ENCODE measurements at regions not wholly inside any gene's neighbourhood (a gene's known extent, or its start where the extent isn't known, plus 50 kb on each side); places are given as distances from the start of the nearest gene placed in this dataset.
"Not testable (repeated sequence)": the region's sequence is repeated elsewhere in the genome, so short reads cannot be mapped to it uniquely, and the experiment has no call there.

DNA sequence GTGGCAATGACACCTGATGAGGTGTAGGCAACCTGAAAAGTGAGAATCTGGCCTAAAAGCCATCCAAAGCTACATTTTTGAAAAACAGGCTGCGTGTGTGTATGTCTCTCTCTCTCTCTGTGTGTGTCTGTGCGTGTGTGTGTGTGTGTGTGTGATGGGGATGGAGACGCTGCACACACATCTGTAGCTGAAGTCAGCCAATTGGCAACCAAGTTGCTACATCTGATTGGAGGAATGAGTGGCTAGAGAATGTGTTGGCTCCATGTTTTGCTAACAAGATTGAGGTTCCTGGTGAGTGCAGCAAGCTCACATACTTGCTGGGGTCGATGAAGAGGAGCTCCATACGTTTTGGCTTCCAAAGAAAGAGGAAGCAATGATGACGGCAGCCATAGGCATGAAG is 311.4 kb upstream of the NCAM1 start:
- no peak for DNase-seq (ENCODE audit: low read depth)

DNA sequence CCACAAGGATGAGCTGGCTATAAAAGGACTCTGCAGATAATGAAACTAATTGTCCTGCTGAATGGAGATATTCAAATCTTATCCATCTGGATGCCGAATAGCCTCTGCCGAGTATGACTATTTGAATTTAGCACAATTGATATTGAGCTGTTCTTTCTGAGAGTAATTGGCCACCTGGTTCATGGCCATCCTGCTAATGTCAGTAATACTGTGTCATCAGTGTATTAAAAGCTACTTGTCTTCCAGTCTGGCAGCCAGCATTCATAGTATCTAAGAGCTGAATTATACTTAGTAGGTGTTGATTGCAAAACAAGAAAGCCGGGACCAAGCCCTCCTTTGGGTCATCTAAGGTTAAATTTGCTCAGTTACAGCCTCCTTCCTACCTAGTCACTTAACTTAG is 310.7 kb upstream of the NCAM1 start:
- no peak for DNase-seq (ENCODE audit: low read depth)

DNA sequence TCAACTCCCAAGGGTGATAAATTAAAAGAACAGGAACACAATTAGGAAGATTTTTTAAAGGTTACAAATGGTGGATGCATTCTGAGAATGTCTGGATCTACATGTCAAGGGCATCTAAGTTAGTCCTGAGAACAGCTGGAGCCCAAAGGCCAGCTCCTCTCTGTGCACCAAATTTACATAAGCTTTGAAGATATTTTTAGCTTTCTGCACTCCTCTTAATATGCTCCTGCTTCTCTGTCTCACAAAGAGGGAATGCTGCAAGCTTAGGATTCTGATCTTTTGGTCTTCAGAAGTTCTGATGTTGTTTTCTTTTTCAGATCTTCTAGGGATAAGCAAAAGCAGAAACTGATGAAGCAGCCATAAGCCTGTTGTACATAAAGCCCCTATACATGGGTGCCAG is 309.8 kb upstream of the NCAM1 start:
- DNase-seq (ENCODE audit: low read depth): no peak

DNA sequence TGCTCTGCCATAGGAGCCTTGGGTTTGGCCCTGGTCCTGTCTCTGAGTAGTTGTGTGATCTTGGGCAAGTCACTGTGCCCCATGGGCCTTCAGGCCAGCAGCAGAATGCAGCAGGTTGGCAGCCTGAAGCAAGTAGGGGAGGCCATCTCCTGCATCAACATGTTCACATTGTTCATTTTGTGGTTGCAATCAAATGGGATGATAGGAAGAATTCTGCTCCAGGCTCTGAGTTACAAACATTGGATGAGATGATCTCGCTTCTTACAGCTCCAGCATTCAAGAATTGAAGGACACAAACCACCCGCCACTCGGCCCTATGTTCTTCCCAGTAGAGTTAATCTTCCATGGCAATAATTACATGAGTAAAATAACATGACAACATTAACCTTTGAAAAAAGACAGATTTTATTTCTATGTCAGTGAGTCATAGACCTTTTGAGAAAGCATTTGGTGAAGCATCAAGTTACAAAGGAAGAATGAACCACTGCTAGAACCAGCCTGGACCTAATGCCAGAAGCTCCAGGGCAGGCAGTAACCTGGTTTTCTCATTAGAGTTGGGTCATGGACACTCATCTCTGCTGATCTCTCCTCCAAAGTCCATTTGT is 308.3 kb upstream of the NCAM1 start:
- DNase-seq (ENCODE audit: low read depth): no peak

DNA sequence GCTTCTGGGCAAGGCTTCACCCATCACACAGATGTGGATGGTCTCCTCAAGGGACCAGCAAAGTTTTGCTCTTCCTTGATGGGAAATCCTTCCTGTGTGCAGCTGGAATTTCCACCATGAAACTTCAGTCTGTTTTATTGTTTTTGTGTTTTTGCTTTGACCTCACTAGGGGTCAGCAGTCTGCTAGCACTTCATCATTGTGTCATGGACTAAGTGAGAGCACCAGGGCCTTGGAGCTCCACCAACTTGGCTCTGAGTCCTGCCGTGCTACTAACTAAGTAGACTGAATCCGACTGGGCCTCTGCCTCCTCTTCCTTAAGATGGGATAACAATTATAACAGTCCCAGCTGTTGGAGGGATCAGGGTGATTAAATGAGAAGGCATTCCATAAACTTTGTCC is 305.8 kb upstream of the NCAM1 start:
- no peak for DNase-seq (ENCODE audit: low read depth)

DNA sequence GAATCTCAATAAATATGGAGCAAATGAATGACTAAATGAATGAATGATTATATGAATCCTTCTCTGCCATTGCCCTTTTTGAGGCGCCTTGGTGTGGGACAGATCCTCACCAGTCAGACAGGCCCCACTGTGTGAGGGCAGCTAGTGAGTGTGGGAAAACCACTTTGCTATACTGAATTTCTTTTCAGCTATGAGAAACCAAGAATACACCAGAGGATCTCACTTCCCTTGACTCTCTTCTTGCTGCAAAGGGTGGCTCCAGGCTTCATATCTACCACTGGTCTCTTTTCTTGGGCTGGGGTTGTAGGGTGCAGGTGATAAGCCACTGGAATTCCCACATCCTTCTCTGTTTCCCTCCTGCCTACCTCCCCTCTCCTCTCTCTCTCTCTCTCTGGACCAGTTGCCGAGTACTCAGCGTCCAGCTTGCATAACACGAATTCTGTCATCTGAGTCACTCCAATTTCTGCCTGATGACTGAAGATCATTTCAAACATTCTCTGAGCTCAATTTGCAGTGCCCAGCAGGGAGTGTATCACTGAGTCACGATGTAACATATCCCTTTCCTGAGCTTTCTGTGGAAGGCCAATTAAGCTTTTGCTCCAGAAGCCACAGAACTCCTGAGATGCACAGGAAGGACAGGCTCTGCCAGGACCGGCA is 304.3 kb upstream of the NCAM1 start:
- DNase-seq (ENCODE audit: low read depth): no peak

DNA sequence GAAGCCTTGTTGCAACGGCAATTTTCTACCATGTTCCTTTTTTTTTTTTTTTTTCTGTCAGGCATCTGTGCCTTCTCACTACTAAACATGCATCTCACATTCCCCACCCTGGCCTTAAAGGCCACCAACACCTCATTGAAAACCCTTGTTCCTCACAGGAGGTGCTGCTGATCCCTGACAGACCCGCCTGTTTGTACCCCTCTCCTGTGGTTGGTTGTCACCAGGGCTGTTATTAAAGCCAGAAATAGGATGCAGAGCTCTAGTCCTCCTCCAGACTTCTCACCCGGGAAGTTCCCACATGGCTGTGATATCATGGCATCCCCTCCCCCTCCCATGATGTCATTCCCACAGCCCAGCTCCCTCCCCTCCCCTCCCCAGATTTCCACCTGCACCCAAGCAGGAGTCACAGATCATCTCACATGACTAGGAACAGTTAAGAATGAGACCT is 302.8 kb upstream of the NCAM1 start:
- no peak for DNase-seq (ENCODE audit: low read depth)

DNA sequence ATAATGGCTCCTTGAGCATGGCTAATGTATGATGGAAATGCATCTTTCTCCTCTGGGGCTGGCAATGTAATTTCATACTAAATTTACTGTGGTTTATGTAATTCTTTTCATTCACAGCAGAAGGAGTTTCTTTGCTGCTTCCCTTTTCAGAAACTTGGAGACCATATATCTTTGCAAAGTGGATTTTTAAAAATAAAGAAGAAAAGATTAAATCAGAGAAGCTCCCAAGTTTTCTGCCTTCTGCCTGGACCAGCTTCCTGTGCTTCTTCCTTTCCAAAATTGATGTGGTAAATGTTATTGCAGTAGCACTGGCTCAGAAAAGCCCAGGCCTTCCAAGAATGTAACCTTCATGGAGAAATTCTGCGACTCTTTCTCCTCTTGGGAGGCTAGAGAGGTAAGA is 300.1 kb upstream of the NCAM1 start:
- no peak for DNase-seq (ENCODE audit: low read depth)

DNA sequence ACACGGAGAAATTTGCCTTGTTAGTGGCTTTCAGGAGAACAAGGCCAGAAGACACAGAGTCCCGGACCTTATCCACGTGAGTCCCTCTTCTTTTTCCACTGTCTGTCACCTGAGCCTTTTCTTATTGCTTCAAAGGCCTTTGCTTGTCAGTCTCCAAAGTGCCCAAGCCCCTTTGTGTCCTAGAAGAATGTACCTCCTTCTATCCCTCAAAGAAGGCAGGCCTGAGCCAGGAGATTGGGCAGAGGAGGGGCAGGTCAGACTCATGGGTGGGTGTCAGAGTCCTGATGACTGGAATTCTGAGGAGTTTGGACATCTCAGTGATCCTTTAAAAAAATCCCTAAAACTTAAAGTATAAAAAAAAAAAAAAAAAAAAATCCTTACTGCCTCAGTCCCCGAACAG is 299.6 kb upstream of the NCAM1 start:
- DNase-seq (ENCODE audit: low read depth): no peak

DNA sequence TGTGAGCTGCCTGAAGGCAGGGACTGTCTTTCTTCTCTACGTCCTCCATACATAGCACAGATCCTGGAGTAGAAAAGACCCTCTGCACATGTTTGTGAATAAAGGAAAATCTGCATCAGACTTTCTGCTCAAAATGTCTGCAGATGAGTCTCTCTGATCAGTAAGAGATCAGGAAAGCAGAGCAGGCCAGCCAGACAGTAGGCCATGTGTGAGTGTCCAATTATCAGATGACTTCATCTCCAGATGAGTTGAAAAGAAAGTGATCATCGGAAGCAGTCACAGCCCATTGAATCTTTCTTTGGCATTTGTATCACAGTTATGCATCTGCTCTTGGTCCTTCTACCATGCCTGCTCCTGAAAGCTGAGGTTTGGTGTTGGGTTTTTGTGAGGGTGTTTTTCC is 298.7 kb upstream of the NCAM1 start:
- DNase-seq (ENCODE audit: low read depth): no peak

DNA sequence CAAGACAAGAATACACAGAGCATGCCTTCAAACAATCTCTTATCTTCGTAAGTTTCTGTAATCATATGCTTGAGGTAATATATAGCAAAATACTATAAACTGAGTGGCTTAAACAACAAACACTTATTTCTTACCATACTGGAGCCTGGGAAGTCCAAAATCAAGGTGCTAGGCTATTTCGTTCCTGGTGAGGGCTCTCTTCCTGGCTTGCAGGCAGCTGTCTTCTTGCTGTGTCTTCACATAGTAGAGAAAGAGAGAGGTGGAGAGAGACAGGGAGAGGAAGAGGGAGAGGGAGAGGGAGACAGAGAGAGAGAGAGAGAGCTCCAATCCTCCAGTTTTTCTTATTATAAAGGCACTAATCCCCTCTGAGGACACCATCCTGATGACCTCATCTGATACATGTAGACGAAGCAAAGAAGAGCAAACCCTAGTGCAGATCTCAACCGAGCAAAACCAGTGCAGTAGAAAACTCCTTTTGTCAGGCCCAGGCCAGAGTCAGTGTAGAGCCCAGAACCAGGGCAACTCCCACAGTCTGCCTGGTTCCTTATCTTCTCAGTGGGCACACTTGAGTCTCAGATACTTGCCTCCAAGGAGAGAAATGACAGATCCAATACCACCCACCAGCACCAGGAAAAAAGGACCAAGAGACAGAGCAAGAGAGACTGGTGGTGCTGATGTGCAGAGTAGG is 297.1 kb upstream of the NCAM1 start:
- no peak for DNase-seq (ENCODE audit: low read depth)

DNA sequence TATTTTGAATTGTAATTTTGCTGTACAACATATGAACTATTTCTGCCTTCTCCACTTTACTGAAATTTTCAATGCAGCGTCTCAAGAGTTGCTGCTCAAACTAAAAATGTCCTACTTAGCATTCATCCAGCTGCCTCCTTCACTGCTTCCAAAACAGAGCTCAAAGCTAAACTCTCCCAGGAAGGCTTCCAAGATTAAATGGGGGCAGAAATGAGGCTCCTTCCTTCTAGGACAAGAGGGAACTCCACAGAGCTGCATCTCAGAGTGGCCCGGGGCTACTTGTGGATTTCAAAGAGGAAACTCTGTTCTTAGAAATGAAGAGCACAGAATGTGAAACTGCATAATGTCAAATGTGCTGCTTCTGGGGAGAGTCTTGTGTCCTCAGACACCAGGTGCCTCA is 295.9 kb upstream of the NCAM1 start:
- no peak for DNase-seq (ENCODE audit: low read depth)

DNA sequence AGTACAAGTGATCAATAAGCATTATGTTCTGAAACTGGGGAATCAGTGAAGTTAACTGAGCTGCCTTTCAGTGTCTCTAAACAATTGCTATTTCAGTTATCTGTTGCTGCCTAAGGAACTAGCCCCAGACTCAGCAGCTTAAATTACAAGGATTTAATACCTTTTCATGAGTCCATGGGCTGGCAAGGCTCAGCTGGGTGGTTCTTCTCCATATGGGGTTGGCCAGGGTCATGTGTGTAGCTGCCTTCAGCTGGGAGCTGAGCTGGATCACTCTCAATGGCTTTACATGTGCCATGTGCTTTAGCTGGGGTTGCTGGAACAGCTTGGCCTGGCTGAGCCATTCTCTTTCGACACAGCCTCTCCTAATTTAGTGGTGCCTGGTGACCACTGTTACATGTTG is 295.0 kb upstream of the NCAM1 start:
- DNase-seq (ENCODE audit: low read depth): no peak

DNA sequence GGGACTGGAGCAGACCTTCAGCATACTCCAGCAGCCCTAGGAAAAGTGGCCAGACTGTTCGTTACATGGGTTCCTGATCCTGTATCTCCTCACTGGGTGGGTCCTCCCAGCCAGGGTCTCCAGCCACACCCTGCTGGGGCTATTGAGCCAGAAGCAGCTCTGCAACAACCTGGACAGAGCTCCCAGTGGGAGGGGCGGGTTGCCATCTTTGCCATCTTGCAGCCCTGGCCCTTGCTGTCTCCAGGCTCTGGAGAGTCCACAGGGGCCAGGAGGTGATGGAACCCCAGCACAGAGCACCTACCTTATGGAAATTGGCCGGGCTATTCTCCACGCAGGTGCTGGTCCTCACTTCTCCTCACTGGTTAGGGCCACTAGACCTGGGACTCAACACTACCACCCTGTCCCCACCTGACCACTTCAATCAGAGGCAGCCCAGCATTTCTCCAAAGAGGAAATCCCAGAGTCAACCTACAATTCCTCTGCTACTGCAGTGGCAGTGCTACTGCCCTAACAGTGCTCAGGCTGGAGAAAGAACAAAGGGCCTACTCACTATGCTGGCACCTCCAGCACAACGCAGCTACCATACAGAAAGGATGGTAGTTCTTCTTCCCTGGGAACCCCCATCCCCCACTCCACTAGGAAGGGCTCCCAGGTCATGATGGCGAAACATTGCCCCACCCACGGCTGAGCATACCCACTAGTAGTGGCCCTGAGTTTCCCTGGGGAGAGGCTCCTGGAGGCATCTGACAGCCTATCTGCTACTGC is 290.2 kb upstream of the NCAM1 start:
- DNase-seq (ENCODE audit: low read depth): no peak

DNA sequence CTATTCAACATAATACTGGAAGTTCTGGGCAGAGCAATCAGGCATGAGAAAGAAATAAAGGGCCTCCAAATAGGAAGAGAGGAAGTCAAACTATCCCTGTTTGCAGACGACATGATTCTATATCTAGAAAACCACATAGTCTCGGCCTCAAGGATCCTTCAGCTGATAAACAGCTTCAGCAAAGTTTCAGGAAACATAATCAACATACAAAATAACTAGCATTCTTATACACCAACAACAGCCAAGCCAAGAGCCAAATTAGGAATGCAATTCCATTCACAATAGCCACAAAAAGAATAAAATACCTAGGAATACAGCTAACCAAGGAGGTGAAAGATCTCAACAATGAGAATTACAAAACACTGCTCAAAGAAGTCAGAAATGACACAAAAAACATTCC is 287.8 kb upstream of the NCAM1 start:
- not testable (repeated sequence) for DNase-seq (ENCODE audit: low read depth)

DNA sequence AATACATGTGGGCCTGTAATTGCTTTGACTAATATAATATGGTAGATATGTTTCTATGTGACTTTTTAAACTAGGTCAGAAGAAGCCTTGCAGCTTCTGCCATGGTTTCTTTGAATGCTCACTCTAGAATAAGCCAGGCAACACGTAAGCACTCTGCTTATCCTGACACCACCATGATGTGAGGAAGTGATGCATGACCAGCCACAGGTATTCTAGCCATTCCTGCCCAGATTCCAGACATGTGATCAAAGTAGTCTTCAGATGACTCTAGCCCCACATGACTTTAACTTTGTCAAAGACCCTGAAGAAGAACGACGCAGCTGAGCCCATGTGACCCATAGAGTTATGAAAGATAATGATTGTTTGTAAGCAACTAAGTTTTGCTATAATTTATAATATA is 276.1 kb upstream of the NCAM1 start:
- no peak for DNase-seq (ENCODE audit: low read depth)

DNA sequence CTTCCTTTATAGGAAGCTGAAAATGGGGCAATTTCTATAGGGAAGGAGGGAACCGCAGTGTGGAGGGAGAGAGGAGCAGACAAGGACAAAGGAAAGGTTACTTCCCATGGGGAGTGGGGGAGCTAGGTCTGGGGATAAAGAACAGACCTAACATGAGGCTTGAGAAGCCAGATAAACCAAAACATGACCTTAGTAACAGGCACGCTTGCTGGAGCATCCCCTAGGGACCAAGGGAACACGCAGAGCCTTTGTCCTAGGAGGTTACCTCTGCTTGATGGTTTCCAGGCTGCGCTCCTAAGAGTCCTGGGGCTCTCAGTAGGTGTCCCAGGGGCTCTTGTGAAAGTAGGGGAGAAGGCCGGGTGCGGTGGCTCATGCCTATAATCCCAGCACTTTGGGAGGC is 271.4 kb upstream of the NCAM1 start:
- no peak for DNase-seq (ENCODE audit: low read depth)

DNA sequence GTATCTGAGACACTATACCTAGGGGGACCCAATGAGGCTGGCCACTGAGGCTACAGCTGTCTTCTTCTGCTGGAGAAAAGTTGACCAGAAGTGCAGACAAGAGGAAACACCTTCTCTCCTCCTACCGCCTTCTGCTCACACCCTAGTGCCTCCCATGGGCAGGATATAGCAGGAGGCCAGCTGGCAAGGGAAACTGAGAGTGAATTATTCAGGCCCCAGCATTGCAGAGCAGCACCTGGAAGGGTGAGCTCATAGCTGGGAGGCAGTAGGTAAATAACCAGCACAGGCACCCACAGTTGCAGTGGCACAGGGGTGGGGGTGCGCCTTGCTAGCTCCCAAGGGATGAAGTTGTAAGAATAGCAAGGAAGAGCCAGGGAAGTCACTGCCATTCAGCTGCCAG is 267.4 kb upstream of the NCAM1 start:
- no peak for DNase-seq (ENCODE audit: low read depth)

DNA sequence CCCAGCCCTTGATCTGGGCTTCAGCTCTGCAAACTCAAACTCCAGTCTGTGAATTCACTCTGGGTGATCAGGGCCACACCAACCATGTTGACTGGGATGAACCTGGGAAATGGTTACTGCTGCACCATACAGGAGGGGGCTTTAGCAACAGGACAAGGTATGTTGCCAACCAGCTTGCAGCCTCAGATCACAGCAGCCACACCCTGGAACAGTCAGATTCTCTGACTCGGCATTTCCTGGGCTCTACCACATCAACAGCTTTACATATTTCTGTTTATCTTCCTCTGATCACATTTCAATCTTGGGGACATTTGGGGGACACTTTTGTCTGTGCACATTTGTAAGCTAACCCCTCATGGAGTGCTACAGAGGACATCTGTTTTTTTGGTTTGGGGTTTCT is 267.0 kb upstream of the NCAM1 start:
- DNase-seq (ENCODE audit: low read depth): no peak

DNA sequence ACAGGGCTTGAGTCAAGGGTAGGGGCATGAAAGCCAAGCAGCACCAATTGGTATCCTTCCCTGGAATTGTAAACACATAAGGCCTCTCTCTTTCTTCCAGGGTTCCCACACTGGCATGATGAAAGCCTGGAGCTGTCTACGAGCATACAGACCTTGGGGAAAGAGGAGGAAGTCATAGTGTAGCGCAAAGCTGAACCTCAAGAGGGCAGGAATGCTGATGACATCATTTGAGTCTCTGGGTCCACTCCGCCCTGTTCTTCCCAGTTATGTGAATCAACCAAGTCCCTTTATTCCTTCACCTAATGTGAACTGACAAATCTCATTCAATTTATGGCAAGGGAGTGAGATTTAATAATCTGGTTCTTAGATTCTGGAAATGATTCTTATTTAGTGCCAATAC is 266.4 kb upstream of the NCAM1 start:
- DNase-seq (ENCODE audit: low read depth): no peak

DNA sequence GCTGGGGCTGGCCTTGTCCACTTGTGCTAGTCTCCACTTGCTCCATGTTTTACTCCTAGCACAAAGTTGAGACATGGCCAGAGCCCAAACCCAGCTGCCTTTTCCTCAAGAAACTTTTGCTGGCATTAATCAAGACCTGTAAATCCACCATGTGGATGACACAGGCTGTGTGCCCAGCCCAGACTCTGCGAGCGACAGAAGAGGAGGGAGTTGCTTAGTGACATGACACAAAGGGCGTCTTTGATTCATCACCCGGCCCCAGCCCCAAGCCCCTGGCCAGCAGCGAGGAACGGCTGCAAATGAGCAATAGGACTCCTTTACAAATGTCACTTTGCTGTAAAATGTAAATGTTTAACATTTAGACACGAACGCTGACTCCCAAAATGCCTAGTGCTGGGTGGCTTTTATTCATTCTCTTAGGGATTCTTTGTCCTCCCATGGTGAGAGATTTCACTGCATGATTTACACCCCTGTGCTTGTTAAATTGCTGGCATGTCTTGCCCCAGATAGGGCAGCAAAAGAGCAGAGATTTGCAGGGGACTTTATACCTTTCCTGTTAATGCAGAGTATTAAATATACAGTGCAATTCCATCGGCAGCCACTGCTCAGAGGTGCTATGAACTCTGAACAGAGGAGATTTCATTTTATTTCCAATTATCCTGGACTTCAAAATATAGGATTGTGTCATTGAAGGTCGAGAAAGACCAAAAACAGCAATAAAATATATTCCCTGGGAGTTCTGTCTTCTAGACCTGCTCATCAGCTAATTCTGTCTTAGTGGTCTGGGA is 263.6 kb upstream of the NCAM1 start:
- no peak for DNase-seq (ENCODE audit: low read depth)

DNA sequence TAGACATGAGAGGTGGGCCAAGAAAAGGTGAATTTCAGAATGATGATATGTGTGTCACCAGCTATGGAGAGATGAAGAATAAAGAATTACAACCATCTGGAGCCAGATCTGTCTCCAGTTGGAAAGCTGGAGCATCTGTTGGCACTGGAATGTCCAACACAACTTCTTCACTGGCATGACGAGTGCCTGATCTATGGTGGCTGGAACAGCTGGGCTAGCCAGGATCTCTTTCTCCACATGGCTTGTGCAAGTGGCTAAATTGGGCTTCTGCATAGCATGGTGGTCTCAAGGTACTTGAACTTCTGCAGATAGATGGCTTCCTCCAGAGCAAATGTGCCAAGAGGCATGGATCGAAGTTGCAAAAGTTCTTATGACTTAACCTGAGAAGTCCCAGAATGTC is 256.1 kb upstream of the NCAM1 start:
- DNase-seq (ENCODE audit: low read depth): no peak

Data from stimulated activated CD4-positive, alpha-beta T cell treated with anti-CD3 and anti-CD28 coated beads, Interleukin-2, amount 100 ng/mL, for 4 hours (primary cell).